Superior temporal gyrus (tissue), 1 donor: ENCODE measurements at regions not wholly inside any gene's neighbourhood (a gene's known extent, or its start where the extent isn't known, plus 50 kb on each side); places are given as distances from the start of the nearest gene placed in this dataset.

Experiments used
- DNase-seq: peaks from one replicate; pipeline ENCODE4 v3.0.0-alpha.2; 2016; ENCODE audit errors: extremely low spot score

GRCh38 chr10:124346831-124347230 lies 71.9 kb downstream of the OAT start:
- no peak for DNase-seq

GRCh38 chr10:124345521-124345920 lies 73.2 kb downstream of the OAT start:
- no peak for DNase-seq

- DNase-seq, result no peak
These were observed 73.8 kb downstream of the OAT start for GRCh38 chr10:124344931-124345330.

GRCh38 chr10:124344266-124344590 lies 74.5 kb downstream of the OAT start:
- no peak for DNase-seq

GRCh38 chr10:124343351-124344265 lies 75.1 kb downstream of the OAT start:
- DNase-seq, result no peak

- no peak for DNase-seq
These were observed 75.9 kb downstream of the OAT start for GRCh38 chr10:124342821-124343170.

- DNase-seq, result no peak
These were observed 76.4 kb downstream of the OAT start for GRCh38 chr10:124342136-124342820.

GRCh38 chr10:124341768-124342135 lies 77.0 kb downstream of the OAT start:
- no peak for DNase-seq

- no peak for DNase-seq
These were observed 78.5 kb downstream of the OAT start for GRCh38 chr10:124340033-124340760.

GRCh38 chr10:124339119-124340032 lies 79.3 kb downstream of the OAT start:
- no peak for DNase-seq

- DNase-seq, result no peak
These were observed 80.3 kb downstream of the OAT start for GRCh38 chr10:124338276-124338925.

GRCh38 chr10:124336186-124336585 lies 82.5 kb downstream of the OAT start:
- DNase-seq, result no peak

GRCh38 chr10:124333931-124334330 lies 84.8 kb downstream of the OAT start:
- no peak for DNase-seq

- no peak for DNase-seq
These were observed 86.3 kb downstream of the OAT start for GRCh38 chr10:124332426-124332825.

GRCh38 chr10:124329941-124330340 lies 88.8 kb downstream of the OAT start:
- DNase-seq, result no peak

- DNase-seq, result no peak
These were observed 89.4 kb downstream of the OAT start for GRCh38 chr10:124329362-124329761.

GRCh38 chr10:124328477-124329220 lies 90.1 kb downstream of the OAT start:
- no peak for DNase-seq

- no peak for DNase-seq
These were observed 92.6 kb downstream of the OAT start for GRCh38 chr10:124325998-124326636.

- DNase-seq, result no peak
These were observed 93.1 kb downstream of the OAT start for GRCh38 chr10:124325633-124325914.
